ENCODE measurements at regions not wholly inside any gene's neighbourhood (a gene's known extent, or its start where the extent isn't known, plus 50 kb on each side); places are given as distances from the start of the nearest gene placed in this dataset.

GRCh38 chr3:124201226-124201625 is 209.3 kb upstream of the ROPN1 start:
- no peak for DNase-seq

DNA sequence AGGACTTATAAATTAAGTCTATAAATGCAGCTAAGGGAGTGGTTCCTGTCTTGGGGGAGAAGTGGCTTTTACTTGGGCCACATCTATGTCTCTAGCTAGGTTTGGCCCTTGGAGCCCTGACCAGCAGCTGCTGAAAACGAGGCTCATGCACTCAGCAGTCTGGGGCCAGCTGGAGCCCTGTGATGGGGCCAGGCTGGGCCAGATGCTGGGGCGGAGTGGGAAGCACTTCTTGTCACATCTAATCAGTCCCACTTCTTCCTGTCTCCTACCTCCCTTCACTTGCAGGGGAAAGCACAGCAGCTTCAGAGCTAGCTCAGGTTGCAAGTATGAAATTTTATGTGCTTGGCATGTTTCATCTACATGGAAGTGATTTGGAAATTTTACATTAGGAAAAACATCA is 209.9 kb upstream of the ROPN1 start:
- DNase-seq, result no peak

DNA sequence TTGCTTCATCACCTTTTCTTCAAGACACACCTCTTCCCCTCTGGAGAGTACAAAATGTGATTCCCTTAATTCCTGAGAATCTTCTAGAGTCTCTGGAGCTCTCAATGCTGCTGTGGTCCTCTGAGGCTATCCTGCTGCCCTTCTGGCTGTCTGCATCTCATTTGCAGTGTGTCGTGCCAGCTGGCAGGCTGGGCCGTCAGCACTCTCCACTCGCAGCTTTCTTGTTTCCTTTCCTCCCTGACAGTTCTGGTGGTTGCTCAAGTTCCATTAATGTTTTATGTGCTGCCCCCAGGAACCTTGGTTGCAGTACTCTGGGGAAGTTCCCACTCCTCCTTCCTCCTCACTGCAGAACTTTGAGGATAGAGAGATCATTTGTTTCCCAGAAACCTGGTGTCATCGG is 210.8 kb upstream of the ROPN1 start:
- DNase-seq, result no peak

GRCh38 chr3:124203292-124203691 is 211.4 kb upstream of the ROPN1 start:
- DNase-seq, result no peak

DNA sequence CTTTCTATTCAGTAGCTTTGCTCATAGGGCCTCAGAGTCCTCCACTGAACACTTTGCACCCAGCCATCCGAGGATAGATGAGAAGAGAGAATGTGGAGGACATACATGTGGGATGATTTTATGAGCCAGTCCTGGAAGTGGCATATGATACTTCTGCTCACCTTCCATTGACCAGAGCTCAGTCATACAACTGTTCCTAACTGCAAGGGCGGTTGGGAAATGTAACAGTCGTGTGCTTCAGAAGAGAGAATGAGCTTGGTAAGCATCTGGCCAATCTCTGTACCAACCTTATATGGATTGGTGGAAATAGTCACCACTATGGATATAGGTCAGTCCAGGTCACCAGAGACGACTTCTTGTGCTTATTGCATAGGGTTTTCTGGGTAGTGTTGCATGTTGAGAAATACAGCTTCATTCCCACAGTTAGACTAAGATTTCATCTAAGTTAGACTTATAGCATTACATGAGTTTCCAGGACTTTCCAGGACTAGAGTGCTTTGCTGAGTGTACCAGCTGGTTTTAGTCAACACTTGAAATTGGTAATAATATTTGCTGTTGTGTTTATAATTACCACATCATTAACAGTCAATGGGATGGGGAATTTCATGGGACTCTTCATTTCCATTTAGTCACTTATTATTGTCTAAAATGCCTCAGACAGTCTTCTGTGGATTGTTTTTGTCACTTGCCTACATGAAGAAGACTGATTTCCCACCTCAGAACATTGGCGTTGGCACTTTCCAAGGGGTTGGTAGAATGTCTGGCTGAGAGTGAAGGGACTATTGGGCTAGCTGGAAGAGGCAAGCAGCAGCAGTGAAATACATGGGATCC is 214.5 kb upstream of the ROPN1 start:
- no peak for DNase-seq

- no peak for DNase-seq
Observed at GRCh38 chr3:124207077-124207476, 215.2 kb upstream of the ROPN1 start.

GRCh38 chr3:124207873-124208485 is 216.1 kb upstream of the ROPN1 start:
- no peak for DNase-seq

DNA sequence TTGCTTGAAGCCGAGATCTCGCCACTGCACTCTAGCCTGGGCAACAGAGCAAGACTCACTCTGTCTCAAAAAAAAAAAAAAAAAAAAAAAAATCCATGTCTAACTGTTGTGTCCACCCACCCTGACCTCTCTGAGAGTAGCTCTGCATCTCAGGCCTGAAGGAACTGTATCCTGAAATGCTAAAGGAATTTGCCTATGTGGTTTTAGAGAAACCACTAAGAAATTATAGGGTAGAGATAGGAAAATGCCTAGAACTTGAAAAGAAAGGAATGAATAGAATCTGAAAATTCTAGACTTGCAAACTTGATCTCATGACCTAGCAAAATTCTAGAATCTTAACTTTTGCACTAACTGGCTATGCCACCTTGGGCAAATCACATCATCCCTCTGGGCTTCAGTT is 217.5 kb upstream of the ROPN1 start:
- no peak for DNase-seq

DNA sequence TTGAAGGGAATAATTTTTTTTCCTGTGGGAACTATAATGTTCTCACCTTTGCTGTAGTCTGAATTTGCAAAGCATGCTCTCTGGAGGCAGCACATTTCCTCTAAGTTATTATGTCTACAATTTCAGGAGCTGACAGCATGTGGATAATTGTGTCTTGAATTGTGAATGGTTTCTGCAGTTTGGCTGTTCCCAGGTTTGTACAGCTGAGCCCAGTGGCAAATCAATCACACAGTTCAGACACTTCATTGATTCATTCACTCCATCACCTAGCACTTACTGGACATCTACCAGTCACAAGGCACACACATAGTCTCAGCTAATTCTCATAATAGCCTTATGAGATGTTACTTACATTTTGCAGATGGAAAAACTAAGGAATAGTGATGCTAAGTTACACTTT is 219.0 kb upstream of the ROPN1 start:
- DNase-seq, result no peak

GRCh38 chr3:124213641-124214040 is 221.7 kb upstream of the ROPN1 start:
- DNase-seq, result no peak

DNA sequence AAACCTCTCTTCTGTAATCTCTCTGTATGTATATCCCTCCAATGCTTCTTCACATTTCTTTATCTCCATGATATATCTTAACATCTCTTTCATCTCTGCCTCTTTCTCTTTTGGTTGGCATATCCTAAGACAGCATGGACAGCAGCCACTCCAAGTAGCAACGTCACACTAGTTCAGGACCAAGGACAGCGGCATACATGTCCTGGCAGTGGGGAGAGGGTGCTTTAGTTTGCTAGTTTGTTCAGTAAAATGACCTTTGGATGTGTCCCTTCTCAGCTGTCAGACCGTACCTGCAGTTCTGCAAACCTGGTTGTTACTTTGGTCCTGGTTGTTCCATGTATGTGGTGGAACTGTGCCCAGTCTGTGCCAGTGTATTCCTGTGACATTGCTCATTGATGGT is 225.6 kb upstream of the ROPN1 start:
- peak; percentile 85 for DNase-seq

DNA sequence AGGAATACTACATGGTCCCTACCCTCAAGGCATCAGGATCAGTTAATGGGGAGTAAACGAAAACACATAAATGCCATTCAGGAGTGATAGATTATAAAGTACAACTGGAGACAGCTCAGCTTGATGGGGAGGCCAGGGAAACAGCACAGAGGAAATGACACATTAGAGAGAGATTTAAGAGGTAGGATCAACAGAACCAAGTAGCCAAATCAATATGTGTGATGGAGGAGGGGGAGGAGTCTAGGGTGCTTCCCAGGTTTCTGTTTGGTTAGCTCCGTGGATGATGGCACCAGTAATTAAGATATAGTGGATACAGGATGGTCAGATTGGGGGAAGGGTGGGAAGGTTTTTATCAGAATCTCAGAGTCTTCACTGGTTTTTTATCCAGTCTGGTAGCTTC is 229.5 kb upstream of the ROPN1 start:
- no peak for DNase-seq

- DNase-seq, result no peak
Observed at GRCh38 chr3:124223853-124224252, 231.9 kb upstream of the ROPN1 start.

GRCh38 chr3:124227150-124227630 is 235.3 kb upstream of the ROPN1 start:
- DNase-seq, result no peak

DNA sequence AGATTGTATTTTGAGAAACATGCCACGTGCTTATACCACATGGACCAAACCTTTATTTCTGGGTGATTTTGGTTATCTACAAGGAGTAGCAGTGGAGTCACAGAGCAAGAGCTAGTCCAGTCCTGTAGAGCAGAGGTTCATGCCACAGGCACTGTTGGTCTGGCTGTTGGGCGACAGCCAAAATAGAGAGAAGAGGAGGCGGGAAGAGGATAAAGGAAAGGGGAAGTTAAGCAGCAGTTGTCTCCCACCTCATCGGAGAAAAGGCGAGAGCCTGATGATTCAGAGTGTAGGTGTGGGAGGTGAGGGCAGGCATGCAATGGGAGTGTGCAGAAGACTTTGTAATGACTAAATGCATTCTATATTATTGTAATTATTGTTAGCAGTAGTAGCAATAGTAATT is 237.5 kb upstream of the ROPN1 start:
- DNase-seq, result peak; percentile 22

GRCh38 chr3:124229836-124230235 is 237.9 kb upstream of the ROPN1 start:
- no peak for DNase-seq

DNA sequence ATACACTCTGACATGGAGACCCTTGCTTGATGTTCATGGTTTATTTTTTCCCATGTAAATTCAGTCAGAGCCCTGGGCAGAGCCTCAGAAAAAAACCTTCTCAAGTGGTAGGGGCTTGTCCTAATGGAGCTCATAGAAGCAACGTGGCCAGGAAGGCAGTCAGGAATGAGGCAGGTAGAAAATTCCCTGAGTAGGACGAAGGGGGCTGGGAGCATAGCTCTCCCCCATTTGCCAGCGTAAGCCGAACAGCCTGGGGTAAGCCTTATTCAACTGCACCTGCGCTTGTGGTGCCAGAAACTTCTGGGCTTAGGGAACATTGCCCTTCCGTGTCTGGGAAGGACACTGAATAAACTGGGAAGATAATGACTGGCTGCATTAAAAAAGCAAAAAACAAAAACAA is 238.5 kb upstream of the ROPN1 start:
- no peak for DNase-seq

DNA sequence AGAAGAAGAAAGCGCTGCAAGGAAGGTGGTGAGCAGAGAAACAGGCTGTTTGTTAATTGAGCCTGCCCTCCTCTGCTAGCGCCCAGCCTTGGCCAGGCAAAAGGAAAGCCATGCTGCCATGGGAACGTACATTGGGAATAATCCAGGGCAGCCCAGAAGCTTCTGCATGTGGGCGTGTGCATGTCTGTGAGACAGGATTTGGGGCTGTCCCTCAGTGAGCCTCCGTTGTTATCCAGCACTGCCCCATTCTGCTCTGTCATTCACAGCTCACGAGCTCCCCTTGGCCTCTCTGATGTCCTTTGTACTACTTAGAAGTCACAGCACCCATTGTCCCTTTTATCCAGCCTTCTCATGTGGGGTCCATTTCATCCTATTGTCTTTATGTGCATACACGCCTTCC is 239.1 kb upstream of the ROPN1 start:
- DNase-seq, result no peak

DNA sequence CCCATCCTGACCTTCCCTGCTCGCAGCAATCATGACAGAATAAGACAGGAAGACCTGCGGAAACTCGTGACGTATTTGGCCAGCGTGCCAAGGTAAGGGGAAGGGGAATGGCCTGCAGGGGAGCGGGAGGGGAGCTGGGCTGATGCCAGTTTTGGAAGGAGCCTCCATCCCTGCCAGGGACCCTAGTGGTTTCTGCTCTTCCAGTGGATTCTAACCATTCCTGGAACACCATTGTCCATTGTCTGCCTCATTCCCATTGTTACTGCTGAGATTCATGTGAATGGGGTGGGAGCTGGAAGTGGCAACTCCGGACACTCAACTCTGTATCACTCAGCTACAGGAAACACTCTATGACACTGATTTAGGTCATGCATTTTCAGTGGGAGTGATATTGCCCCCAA is 242.9 kb upstream of the ROPN1 start:
- no peak for DNase-seq

- no peak for DNase-seq
Observed at GRCh38 chr3:124235446-124235845, 243.5 kb upstream of the ROPN1 start.

- no peak for DNase-seq
Observed at GRCh38 chr3:124243177-124243859, 251.4 kb upstream of the ROPN1 start.

GRCh38 chr3:124246376-124246775 is 254.5 kb upstream of the ROPN1 start:
- peak; percentile 66 for DNase-seq

DNA sequence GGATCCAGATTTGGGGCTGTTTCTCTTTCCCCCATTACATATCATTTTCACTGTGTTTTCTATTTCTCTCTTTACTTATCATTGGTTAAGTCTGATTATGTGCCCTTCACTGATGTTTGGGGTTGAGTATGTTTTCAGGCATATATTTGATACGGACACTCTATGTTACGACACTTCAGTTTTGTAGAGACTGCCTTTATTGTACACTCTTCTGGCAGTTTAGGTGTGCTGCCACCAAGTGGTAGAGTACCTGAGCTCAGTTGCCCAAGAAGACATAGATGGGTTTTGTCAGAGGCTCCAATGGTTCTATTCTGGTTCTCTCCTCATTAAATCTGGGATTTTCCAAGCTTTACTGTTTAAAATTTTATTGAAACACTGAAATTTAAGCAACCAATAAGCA is 255.0 kb upstream of the ROPN1 start:
- DNase-seq, result peak; percentile 41

- no peak for DNase-seq
Observed at GRCh38 chr3:124248471-124249028, 256.6 kb upstream of the ROPN1 start.
